ENCODE measurements at regions not wholly inside any gene's neighbourhood (a gene's known extent, or its start where the extent isn't known, plus 50 kb on each side); places are given as distances from the start of the nearest gene placed in this dataset.

DNA sequence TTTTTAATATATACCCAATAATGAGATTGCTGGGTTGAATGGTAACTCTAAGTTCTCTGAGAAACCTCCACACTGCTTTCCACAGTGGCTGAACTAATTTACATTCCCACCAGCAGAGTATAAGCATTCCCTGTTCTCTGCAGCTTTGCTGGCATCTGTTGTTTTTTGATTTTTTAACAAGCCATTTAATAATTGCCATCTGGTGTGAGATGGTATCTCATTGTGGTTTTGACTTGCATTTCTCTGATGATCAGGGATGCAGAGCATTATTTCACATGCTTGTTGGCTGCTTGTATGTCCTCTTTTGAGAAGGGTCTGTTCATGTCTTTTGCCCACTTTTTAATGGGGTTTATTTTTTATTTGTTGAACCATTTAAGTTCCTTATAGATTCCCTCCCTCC is 75.0 kb upstream of the EPHB3 start:
- Histone ChIP-seq H2AFZ (ENCODE audit: low read length) (no peak overlapping the region), H3K9me3 (ENCODE audit: low read depth, low read length) (no peaks in the 10 kb centered on the region), H3K4me3 (ENCODE audit: insufficient read depth, low read length) (no peak overlapping the region), H3K4me2 (ENCODE audit: insufficient read depth, low read length) (no peak overlapping the region), H3K4me1 (ENCODE audit: insufficient read depth, low read length) (no peaks in the 10 kb centered on the region), H3K79me2 (ENCODE audit: insufficient read depth, low read length) (no peaks in the 10 kb centered on the region), H3K27me3 (ENCODE audit: insufficient read depth, low read length) (peaks cover 50% of the 10 kb centered on the region), H4K20me1 (ENCODE audit: insufficient read depth, low read length) (no peaks in the 10 kb centered on the region), H3K27ac (ENCODE audit: low read depth, low read length) (no peak overlapping the region), H3K36me3 (ENCODE audit: insufficient read depth, low read length) (no peaks in the 10 kb centered on the region)
- TF ChIP-seq, protein P1, sequence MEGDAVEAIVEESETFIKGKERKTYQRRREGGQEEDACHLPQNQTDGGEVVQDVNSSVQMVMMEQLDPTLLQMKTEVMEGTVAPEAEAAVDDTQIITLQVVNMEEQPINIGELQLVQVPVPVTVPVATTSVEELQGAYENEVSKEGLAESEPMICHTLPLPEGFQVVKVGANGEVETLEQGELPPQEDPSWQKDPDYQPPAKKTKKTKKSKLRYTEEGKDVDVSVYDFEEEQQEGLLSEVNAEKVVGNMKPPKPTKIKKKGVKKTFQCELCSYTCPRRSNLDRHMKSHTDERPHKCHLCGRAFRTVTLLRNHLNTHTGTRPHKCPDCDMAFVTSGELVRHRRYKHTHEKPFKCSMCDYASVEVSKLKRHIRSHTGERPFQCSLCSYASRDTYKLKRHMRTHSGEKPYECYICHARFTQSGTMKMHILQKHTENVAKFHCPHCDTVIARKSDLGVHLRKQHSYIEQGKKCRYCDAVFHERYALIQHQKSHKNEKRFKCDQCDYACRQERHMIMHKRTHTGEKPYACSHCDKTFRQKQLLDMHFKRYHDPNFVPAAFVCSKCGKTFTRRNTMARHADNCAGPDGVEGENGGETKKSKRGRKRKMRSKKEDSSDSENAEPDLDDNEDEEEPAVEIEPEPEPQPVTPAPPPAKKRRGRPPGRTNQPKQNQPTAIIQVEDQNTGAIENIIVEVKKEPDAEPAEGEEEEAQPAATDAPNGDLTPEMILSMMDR (IDR thresholded peaks at IDR 0.05; ENCODE audit: extremely low read depth, low read depth, low read length): no peak
- no peak for DNase-seq (ENCODE audit: insufficient read length, low spot score, missing footprints)

DNA sequence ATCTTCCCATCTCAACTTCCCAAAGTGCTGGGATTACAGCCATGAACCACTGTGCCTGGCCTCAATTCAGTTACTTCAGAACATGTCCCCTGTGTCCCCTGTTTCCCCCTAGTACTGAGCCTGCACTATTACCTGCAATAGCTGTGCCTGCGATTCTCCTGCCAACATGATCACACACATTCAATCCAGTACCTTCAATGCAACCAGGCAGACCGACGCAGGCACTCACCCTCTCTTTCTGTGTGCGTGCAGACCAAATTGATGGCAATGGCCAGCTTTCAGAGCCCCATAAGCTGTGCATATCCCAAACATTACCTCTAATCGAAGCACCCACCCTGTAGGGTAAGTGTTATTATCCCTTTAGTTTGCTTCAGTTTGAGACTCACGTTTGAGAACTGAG is 73.0 kb upstream of the EPHB3 start:
- Histone ChIP-seq H3K4me2 (ENCODE audit: insufficient read depth, low read length) (no peak overlapping the region), H3K27ac (ENCODE audit: low read depth, low read length) (no peak overlapping the region), H3K4me3 (ENCODE audit: insufficient read depth, low read length) (no peak overlapping the region), H2AFZ (ENCODE audit: low read length) (no peak overlapping the region), H3K27me3 (ENCODE audit: insufficient read depth, low read length) (peaks cover 61% of the 10 kb centered on the region), H3K36me3 (ENCODE audit: insufficient read depth, low read length) (no peaks in the 10 kb centered on the region), H4K20me1 (ENCODE audit: insufficient read depth, low read length) (no peaks in the 10 kb centered on the region), H3K4me1 (ENCODE audit: insufficient read depth, low read length) (no peaks in the 10 kb centered on the region), H3K79me2 (ENCODE audit: insufficient read depth, low read length) (no peaks in the 10 kb centered on the region), H3K9me3 (ENCODE audit: low read depth, low read length) (no peaks in the 10 kb centered on the region)
- no peak for DNase-seq (ENCODE audit: insufficient read length, low spot score, missing footprints)
- TF ChIP-seq, protein P1 (IDR thresholded peaks at IDR 0.05; ENCODE audit: extremely low read depth, low read depth, low read length): no peak

DNA sequence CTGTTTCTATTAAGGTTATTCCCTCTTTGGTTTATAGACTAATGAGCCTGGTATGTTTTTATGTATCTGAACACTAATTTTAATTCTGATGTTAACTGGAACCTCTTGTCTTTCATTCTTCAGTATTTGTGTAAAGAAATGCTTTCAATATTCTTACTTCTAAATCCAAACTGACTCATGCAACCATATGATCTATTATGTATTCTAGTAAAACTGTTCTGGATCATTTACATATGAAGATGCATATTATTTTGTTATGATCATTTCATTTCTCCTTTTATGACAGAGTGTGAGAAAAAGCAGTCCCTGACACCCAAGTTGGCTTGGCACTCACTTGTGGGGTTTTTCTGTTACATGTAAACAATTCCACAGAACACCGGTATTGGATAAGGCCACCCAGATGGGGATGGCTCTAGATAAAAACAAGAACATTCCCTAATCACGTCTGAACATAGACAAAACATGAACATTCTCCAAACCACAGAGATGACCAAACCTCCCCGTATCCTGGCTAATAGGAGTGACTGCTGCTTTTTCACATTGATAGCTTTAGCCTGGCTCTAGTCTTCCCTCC is 72.2 kb upstream of the EPHB3 start:
- Histone ChIP-seq H3K27me3 (ENCODE audit: insufficient read depth, low read length) (peaks cover 69% of the 10 kb centered on the region), H3K9me3 (ENCODE audit: low read depth, low read length) (no peaks in the 10 kb centered on the region), H3K27ac (ENCODE audit: low read depth, low read length) (no peak overlapping the region), H2AFZ (ENCODE audit: low read length) (no peak overlapping the region), H3K79me2 (ENCODE audit: insufficient read depth, low read length) (no peaks in the 10 kb centered on the region), H4K20me1 (ENCODE audit: insufficient read depth, low read length) (no peaks in the 10 kb centered on the region), H3K4me2 (ENCODE audit: insufficient read depth, low read length) (no peak overlapping the region), H3K4me1 (ENCODE audit: insufficient read depth, low read length) (no peaks in the 10 kb centered on the region), H3K36me3 (ENCODE audit: insufficient read depth, low read length) (no peaks in the 10 kb centered on the region), H3K4me3 (ENCODE audit: insufficient read depth, low read length) (no peak overlapping the region)
- TF ChIP-seq, protein P1 (IDR thresholded peaks at IDR 0.05; ENCODE audit: extremely low read depth, low read depth, low read length): no peak
- DNase-seq (ENCODE audit: insufficient read length, low spot score, missing footprints): no peak

DNA sequence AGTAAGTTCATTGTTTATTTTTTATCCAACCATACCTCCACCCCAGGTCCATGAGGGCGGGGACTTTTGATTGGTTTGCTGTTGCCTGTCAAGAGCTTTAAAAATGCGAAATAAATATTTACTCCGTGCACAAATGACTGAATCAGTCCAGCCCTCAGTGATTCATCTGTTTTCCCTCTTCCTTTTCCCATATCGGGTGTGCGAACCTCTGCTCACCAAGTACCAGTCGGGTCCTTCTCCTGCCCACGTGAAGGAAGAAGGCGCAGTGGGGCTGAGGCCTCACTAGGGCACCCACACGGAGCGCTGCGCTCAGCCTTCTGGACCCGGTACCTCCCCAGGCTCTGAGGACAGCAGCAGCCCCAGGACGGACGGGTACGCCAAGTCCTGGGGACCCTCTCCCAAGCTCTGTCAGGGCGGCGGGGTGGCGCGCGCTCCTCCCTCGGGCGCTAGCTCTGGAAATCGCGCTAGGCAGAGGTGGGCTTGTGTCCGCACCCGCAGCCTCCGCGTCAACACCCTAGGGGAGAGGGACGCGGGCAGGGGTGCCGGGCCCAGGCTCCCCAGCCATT is 70.5 kb upstream of the EPHB3 start:
- Histone ChIP-seq H3K4me1 (ENCODE audit: insufficient read depth, low read length) (no peaks in the 10 kb centered on the region), H3K4me3 (ENCODE audit: insufficient read depth, low read length) (no peak overlapping the region), H3K4me2 (ENCODE audit: insufficient read depth, low read length) (no peak overlapping the region), H3K27me3 (ENCODE audit: insufficient read depth, low read length) (peaks cover 70% of the 10 kb centered on the region), H3K9me3 (ENCODE audit: low read depth, low read length) (no peaks in the 10 kb centered on the region), H3K79me2 (ENCODE audit: insufficient read depth, low read length) (no peaks in the 10 kb centered on the region), H3K27ac (ENCODE audit: low read depth, low read length) (no peak overlapping the region), H4K20me1 (ENCODE audit: insufficient read depth, low read length) (no peaks in the 10 kb centered on the region), H2AFZ (ENCODE audit: low read length) (no peak overlapping the region), H3K36me3 (ENCODE audit: insufficient read depth, low read length) (no peaks in the 10 kb centered on the region)
- TF ChIP-seq, protein P1 (IDR thresholded peaks at IDR 0.05; ENCODE audit: extremely low read depth, low read depth, low read length): no peak
- DNase-seq (ENCODE audit: insufficient read length, low spot score, missing footprints): peak; percentile 22
